Stimulated activated effector memory CD8-positive, alpha-beta T cell treated with anti-CD3 and anti-CD28 coated beads, Interleukin-12 subunit alpha, Interleukin-12 subunit beta, amount 100 ng/mL, for 72 hours (primary cell): ENCODE measurements at regions not wholly inside any gene's neighbourhood (a gene's known extent, or its start where the extent isn't known, plus 50 kb on each side); places are given as distances from the start of the nearest gene placed in this dataset.
"Not testable (repeated sequence)": the region's sequence is repeated elsewhere in the genome, so short reads cannot be mapped to it uniquely, and the experiment has no call there.

Experiments
- ATAC-seq: fragments of 150-1000 bp; cut with Tn5 transposase; 2 replicates; pipeline ENCODE4 v1.10.0; 2021
- DNase-seq, 2 donors: peaks; one replicate each; pipeline ENCODE4 v3.0.0; 2021 to 2022; ENCODE audit warnings: low spot score in 2 of 2
- H3K27ac Mint-ChIP-seq: one replicate; pipeline ENCODE4 v1.8.0; 2022; ENCODE audit warnings: mild to moderate bottlenecking, mixed read lengths
- H3K36me3 Mint-ChIP-seq: one replicate; pipeline ENCODE4 v1.8.0; 2022; ENCODE audit warnings: mild to moderate bottlenecking, mixed read lengths
- H3K4me1 Mint-ChIP-seq: one replicate; pipeline ENCODE4 v1.8.0; 2022; ENCODE audit warnings: mixed read lengths
- H3K4me3 Mint-ChIP-seq: one replicate; pipeline ENCODE4 v1.8.0; 2022; ENCODE audit warnings: mild to moderate bottlenecking, mixed read lengths
- H3K9me3 Mint-ChIP-seq: one replicate; pipeline ENCODE4 v1.8.0; 2022; ENCODE audit warnings: mixed read lengths

DNA sequence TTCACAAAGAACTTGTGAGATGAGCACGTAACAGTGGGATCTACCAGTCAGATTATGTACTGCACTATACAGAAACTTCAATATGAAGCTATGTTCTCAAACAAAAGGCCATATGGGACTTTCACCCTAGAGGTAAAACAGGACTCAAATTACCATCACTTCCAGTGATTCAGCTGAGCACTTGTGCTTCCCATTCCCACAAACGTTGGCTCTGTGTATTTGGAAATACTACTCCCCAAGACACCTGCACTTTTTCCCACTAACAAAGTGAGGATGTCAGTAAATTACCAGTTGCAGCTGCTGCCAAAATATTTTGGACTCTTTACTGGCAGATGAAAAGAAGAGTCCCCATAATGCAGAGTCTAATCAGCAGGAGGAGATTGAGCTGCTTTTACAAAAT, 1570.1 kb downstream of the SI start:
- H3K4me3 Mint-ChIP-seq = no peak overlapping the region
- DNase-seq (no peak), ATAC-seq (no peak)
- H3K4me1 Mint-ChIP-seq = no peaks in the 10 kb centered on the region
- H3K9me3 Mint-ChIP-seq = peaks cover 9% of the 10 kb centered on the region
- H3K36me3 Mint-ChIP-seq = no peaks in the 10 kb centered on the region
- H3K27ac Mint-ChIP-seq = no peak overlapping the region

DNA sequence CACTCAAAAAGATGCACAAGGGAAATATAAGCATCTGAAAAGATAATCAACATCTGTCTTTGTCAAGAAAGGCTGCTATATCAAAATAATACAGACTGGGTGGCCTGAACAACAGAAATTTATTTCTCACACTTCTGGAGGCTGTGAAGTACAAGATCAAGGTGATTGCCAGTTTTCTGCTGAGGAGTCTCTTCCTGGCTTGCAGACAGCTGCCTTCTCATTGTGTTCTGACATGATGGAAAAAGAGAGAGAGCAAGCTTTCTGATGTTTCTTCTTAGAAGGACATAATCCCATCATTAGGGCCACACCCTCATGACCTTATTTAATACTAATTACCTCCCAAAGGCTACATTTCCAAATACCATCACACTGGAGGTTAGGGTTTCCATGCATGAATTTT, 1573.3 kb downstream of the SI start:
- Mint-ChIP-seq H3K4me1 (no peaks in the 10 kb centered on the region), H3K9me3 (peaks cover 9% of the 10 kb centered on the region), H3K4me3 (no peak overlapping the region), H3K36me3 (no peaks in the 10 kb centered on the region), H3K27ac (no peak overlapping the region)
- ATAC-seq (no peak), DNase-seq (no peak)

- H3K36me3 Mint-ChIP-seq, DNase-seq, H3K4me1 Mint-ChIP-seq, H3K27ac Mint-ChIP-seq, H3K4me3 Mint-ChIP-seq, H3K9me3 Mint-ChIP-seq, ATAC-seq: not testable (repeated sequence)
Observed at GRCh38 chr3:163499736-163500219, 1578.5 kb downstream of the SI start.

DNA sequence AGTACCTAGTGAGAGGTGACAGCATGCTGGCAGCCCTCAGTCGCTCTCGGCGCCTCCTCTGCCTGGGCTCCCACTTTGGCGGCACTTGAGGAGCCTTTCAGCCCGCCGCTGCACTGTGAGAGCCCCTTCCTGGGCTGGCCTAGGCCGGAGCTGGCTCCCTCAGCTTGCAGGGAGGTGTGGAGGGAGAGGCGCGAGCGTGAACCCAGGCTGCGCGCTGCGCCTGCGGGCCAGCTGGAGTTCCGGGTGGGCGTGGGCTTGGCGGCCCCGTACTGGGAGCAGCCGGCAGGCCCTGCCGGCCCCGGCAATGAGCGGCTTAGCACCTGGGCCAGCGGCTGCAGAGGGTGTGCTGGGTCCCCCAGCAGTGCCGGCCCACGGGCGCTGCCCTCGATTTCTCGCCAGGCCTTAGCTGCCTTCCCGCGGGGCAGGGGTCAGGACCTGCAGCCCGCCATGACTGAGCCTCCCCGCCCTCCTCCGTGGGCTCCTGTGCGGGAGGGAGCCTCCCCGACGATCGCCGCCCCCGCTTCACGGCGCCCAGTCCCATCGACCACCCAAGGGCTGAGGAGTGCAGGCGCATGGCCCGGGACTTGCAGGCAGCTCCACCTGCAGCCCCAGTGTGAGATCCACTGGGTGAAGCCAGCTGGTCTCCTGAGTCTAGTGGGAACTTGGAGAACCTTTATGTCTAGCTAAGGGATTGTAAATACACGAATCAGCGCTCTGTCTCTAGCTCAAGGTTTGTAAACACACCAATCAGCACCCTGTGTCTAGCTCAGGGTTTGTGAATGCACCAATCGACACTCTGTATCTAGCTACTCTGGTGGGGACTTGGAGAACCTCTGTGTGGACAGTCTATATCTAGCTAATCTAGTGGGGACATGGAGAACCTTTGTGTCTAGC, 1579.2 kb downstream of the SI start:
- H3K4me3 Mint-ChIP-seq = not testable (repeated sequence)

DNA sequence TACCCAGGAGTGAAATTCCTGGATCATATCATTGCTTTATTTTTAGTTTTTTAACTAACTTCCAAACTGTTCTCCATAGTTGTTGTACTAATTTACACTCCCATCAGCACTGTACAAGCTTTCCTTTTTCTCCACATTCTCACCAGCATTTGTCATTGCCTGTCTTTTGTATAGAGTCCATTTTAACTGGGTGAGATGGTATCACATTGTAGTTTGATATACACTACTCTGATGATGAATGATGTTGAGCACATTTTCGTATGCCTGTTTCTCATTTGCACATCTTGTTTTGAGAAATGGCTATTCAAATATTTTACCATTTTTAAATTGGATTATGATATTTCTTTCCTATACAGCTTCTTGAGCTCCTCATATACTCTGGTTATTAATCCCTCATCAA, 1586.6 kb downstream of the SI start:
- Mint-ChIP-seq H3K4me1 (no peaks in the 10 kb centered on the region), H3K4me3 (no peak overlapping the region), H3K36me3 (no peaks in the 10 kb centered on the region), H3K27ac (no peak overlapping the region), H3K9me3 (peaks cover 7% of the 10 kb centered on the region)
- ATAC-seq (no peak), DNase-seq (no peak)

More for the DNA sequence above, 1579.2 kb downstream of the SI start:
- H3K9me3 Mint-ChIP-seq, H3K27ac Mint-ChIP-seq, ATAC-seq, H3K4me1 Mint-ChIP-seq, H3K36me3 Mint-ChIP-seq, DNase-seq: not testable (repeated sequence)

- H3K27ac Mint-ChIP-seq = no peak overlapping the region
- no peak overlapping the region for H3K4me3 Mint-ChIP-seq
- no peak for DNase-seq
- ATAC-seq = peak; percentile 21
- H3K9me3 Mint-ChIP-seq = peaks cover 7% of the 10 kb centered on the region
- no peaks in the 10 kb centered on the region for H3K36me3 Mint-ChIP-seq
- H3K4me1 Mint-ChIP-seq = no peaks in the 10 kb centered on the region
Observed at GRCh38 chr3:163490119-163490518, 1588.2 kb downstream of the SI start.

DNA sequence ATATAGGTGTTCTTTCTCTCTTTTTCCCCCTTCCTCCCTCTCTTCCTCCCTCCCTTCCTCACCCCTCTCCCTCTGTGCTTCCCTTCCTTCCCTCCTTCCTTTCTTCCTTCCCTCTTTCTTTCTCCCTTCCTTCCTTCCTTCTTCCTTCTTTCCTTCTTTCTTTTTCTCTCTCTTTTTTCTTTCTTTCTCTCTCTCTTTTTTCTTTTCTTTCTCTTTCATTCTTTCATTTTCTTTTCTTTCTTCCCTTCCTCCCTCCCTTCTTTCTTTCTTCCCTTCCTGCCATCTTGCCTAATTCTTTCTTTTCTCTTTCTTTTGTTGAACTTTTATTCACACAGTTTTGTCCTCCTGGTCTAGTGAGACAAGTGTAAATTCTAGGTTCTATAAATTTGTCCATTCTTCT, 1595.6 kb downstream of the SI start:
- H3K27ac Mint-ChIP-seq = no peak overlapping the region
- H3K4me1 Mint-ChIP-seq = no peaks in the 10 kb centered on the region
- peaks cover 4% of the 10 kb centered on the region for H3K9me3 Mint-ChIP-seq
- no peak for DNase-seq
- no peak for ATAC-seq
- no peaks in the 10 kb centered on the region for H3K36me3 Mint-ChIP-seq
- no peak overlapping the region for H3K4me3 Mint-ChIP-seq

- no peak for DNase-seq
- no peak overlapping the region for H3K4me3 Mint-ChIP-seq
- ATAC-seq = no peak
- no peaks in the 10 kb centered on the region for H3K4me1 Mint-ChIP-seq
- H3K9me3 Mint-ChIP-seq = peaks cover 4% of the 10 kb centered on the region
- H3K36me3 Mint-ChIP-seq = no peaks in the 10 kb centered on the region
- no peak overlapping the region for H3K27ac Mint-ChIP-seq
Observed at GRCh38 chr3:163481738-163482137, 1596.6 kb downstream of the SI start.

DNA sequence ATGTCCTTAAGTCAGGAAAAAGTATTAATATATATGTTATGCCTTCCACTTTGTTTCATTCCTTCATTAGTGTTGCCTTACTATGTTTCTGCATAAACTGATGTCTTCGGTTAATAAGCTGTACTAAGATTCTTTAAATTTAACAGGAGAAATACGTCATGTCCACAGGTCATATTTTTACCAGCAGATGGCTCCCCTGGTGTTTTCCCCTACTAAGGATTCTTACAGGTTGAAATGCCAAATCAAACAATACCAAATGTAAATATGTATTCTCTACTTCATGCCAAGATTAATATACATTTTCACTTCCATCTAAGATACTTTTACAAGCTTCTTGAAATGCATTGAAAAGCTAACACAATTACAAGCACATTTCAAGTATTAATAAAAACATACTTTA, 1602.1 kb downstream of the SI start:
- Mint-ChIP-seq H3K4me3 (no peak overlapping the region), H3K4me1 (no peaks in the 10 kb centered on the region), H3K36me3 (no peaks in the 10 kb centered on the region), H3K9me3 (peaks cover 4% of the 10 kb centered on the region), H3K27ac (no peak overlapping the region)
- ATAC-seq = no peak
- DNase-seq = no peak

- peaks cover 4% of the 10 kb centered on the region for H3K9me3 Mint-ChIP-seq
Observed at GRCh38 chr3:163474766-163475165, 1603.5 kb downstream of the SI start.

DNA sequence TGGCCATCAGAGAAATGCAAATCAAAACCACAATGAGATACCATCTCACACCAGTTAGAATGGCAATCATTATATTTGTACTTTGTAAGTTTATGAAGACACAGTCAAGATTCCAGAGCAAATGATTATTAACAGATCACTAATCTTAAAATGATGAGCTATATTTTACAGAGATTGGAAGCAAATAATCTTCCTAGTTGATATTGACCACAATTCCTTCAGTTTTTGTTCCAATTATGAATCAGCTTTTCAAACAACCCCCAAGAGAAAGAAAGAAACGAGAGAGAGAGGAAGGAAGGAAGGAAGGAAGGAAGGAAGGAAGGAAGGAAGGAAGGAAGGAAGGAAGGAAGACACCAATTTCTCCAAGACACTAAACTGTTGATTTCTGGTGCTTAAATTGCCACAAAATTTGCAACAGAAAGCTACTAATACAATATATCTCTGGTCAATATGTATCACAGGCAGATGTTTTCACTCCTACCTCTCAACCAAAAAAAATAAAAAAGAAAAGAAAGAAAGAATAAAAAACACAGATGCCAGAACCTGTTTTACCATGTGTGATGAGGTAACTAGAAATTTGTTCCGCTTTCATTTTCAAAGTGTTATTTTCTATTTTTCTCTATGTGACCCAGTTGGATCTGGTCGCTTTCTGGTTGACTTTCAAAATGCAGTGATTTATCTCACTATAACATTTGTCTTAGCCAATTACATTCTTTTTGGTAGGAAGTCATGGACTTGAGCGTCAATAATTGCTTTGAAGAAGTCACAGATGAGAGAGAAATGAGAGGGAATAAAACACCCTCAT, 1609.6 kb downstream of the SI start:
- no peak overlapping the region for H3K27ac Mint-ChIP-seq
- ATAC-seq (no peak), DNase-seq (no peak)
- no peaks in the 10 kb centered on the region for H3K4me1 Mint-ChIP-seq
- no peak overlapping the region for H3K4me3 Mint-ChIP-seq
- H3K36me3 Mint-ChIP-seq = no peaks in the 10 kb centered on the region
- H3K9me3 Mint-ChIP-seq = peaks cover 9% of the 10 kb centered on the region

More at GRCh38 chr3:163474766-163475165, 1603.5 kb downstream of the SI start:
- Mint-ChIP-seq H3K4me1 (no peaks in the 10 kb centered on the region), H3K4me3 (no peak overlapping the region), H3K27ac (no peak overlapping the region), H3K36me3 (no peaks in the 10 kb centered on the region)
- ATAC-seq (no peak), DNase-seq (no peak)

DNA sequence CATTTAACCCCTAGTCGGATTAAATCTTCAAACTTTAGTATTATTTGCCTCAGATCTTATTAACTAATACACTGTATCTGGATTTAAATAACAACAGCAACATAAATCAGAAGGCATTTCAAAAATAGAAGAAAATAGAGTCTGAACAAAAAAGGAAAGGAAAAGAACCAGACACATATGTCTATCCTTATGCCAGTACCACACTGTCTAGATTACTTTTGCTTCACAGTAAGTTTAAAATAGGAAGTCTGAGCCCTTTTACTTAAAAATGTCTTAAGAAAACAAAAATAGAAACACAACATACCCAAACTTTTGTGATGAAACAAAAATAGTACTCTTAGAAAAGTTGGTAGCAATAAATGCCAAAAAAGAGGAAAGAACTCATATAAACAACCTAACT, 1615.8 kb downstream of the SI start:
- no peaks in the 10 kb centered on the region for H3K36me3 Mint-ChIP-seq
- ATAC-seq (no peak), DNase-seq (no peak)
- H3K9me3 Mint-ChIP-seq = peaks cover 6% of the 10 kb centered on the region
- no peak overlapping the region for H3K27ac Mint-ChIP-seq
- H3K4me1 Mint-ChIP-seq = no peaks in the 10 kb centered on the region
- no peak overlapping the region for H3K4me3 Mint-ChIP-seq

DNA sequence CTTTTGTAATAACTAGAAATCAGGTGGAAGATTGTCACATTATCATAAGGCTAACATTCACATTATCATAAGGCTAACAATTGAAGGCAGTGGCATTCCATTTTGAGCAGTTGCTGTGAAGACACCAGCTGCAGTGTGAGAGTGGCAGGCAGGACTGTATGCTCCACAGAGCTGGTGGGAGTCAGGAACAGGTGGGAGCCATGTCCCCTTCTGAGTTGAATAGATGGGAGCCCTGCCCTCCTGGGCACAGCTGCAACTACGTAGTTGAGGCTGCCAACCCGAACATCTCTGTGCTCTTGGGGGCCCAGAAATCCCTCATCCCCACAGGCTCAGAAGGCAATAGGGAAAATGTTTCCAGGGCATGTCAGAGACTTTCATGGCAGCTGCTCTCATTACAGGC, 1627.6 kb downstream of the SI start:
- H3K27ac Mint-ChIP-seq = no peak overlapping the region
- no peaks in the 10 kb centered on the region for H3K4me1 Mint-ChIP-seq
- H3K9me3 Mint-ChIP-seq = peaks cover 22% of the 10 kb centered on the region
- no peak for DNase-seq
- peak; percentile 19 for ATAC-seq
- no peak overlapping the region for H3K4me3 Mint-ChIP-seq
- H3K36me3 Mint-ChIP-seq = no peaks in the 10 kb centered on the region

- Mint-ChIP-seq H3K9me3 (no peaks in the 10 kb centered on the region), H3K4me3 (no peak overlapping the region), H3K27ac (no peak overlapping the region), H3K36me3 (no peaks in the 10 kb centered on the region), H3K4me1 (no peaks in the 10 kb centered on the region)
- ATAC-seq = no peak
- DNase-seq = no peak
Observed at GRCh38 chr3:163438760-163439159, 1639.5 kb downstream of the SI start.

DNA sequence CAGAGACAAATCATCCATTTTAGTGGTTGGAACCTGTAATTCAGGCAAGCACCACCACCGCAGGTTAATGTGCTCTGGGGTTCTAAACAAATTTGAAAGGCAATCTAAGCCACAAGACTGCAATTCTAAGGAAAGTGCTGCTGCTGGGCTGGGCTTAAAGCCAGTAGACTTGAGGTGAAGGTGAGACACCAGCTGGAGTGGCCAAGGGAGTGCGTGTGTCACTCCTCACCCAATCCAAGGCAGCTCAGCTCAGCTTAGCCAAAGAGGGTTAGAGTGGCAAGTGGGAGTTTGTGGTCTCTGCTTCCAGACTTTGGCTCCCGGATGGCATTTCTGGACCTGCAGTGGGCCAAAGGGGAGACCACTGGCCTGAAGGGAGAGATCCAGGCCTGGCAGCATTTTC, 1655.6 kb downstream of the SI start:
- H3K9me3 Mint-ChIP-seq = peaks cover 16% of the 10 kb centered on the region
- H3K4me3 Mint-ChIP-seq = no peak overlapping the region
- H3K4me1 Mint-ChIP-seq = no peaks in the 10 kb centered on the region
- no peak for ATAC-seq
- H3K36me3 Mint-ChIP-seq = no peaks in the 10 kb centered on the region
- H3K27ac Mint-ChIP-seq = no peak overlapping the region
- DNase-seq = no peak
